LNCAP (cell line): ENCODE measurements at regions not wholly inside any gene's neighbourhood (a gene's known extent, or its start where the extent isn't known, plus 50 kb on each side); places are given as distances from the start of the nearest gene placed in this dataset.

Source experiments
- CTCF ChIP-seq: fragments of 450-650 bp; IDR thresholded peaks from 2 replicates; pipeline ENCODE4 v1.5.1; 2017; ENCODE audit warnings: mild to moderate bottlenecking

GRCh38 chr11:22552885-22553284, 72.7 kb downstream of the FANCF start:
- TF ChIP-seq CTCF = no peak

- TF ChIP-seq CTCF = no peak
Observed at GRCh38 chr11:22546746-22547145, 78.9 kb downstream of the FANCF start.

- TF ChIP-seq CTCF = no peak
Observed at GRCh38 chr11:22543261-22543660, 82.4 kb downstream of the FANCF start.

GRCh38 chr11:22539821-22540256, 85.8 kb downstream of the FANCF start:
- TF ChIP-seq CTCF = peak; percentile 71

- no peak for TF ChIP-seq CTCF
Observed at GRCh38 chr11:22536071-22536470, 89.6 kb downstream of the FANCF start.

GRCh38 chr11:22522225-22522624, 103.4 kb downstream of the FANCF start:
- no peak for TF ChIP-seq CTCF

GRCh38 chr11:22521226-22521625, 104.4 kb downstream of the FANCF start:
- no peak for TF ChIP-seq CTCF

- TF ChIP-seq CTCF = no peak
Observed at GRCh38 chr11:22520521-22520920, 105.1 kb downstream of the FANCF start.
